GM21825 (cell line): ENCODE measurements at regions not wholly inside any gene's neighbourhood (a gene's known extent, or its start where the extent isn't known, plus 50 kb on each side); places are given as distances from the start of the nearest gene placed in this dataset.

ENCODE experiments used
- ATAC-seq: cut with Tn5 transposase; IDR thresholded peaks from one replicate; pipeline ENCODE4 v1.9.1; 2021; ENCODE audit warnings: mild to moderate bottlenecking, moderate library complexity; ENCODE audit not compliant: unreplicated experiment

DNA sequence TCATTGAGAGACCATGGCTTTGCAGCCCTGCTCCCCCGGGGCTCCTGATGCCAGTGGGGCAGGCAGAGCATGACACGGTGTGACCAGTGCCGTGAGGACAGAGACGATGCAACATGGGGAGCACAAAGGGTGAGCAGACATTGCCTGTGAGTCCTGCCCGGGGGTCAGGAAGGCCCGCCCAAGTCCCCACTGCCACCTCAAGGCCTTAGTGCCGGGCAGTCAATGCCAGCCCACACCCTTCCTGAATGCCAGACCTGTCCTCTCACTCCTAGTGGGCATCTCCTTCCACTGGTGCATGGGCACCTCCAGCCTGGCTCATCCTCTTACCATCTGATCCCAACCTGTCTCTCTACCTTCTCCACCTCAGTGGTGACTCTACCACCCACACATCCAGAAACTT lies 157.9 kb upstream of the ZMIZ1 start:
- no peak for ATAC-seq

- no peak for ATAC-seq
Measured at GRCh38 chr10:78911533-78912340, 157.0 kb upstream of the ZMIZ1 start.

GRCh38 chr10:78912361-78913218 lies 156.2 kb upstream of the ZMIZ1 start:
- no peak for ATAC-seq

DNA sequence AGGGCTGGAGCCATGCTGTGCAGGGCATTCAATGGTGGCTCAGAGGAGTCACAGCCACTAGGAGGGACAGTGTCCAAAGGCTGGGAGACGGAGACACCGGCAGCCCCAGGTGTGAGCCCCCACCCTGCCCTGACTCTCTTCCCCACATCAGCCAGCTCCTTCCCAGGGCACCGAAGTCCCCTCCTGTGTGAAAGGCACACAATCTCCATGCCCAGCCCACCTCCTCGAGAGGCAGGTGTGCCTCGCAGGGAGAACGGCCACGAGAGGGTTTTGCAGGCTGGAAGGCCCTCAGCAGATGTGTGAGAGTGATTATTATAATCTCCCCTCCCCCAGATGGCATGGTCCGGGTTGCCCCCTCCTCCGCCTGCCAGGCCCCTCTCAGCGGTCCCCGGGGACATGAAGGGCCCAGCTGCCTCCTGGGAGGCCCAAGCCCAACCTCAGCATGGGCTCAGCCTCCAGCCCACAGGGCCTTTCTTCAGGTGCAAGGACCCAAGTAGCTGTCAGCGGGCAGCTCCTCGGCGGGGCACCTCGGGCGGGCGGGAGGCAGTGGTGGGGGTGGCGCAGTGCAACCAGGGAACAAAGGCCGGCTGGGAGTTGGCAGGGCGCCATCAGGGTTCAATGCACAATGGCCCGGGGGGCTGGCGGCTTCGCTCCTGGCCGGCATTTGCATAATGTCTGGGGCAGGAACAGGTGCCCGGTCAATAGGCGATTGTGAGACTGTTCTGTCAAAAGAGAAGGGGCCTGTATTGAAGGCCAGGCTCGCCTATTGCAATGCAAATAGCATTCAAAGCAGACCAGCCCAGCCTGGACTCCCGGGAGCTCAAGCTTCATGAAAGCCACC lies 155.3 kb upstream of the ZMIZ1 start:
- no peak for ATAC-seq

DNA sequence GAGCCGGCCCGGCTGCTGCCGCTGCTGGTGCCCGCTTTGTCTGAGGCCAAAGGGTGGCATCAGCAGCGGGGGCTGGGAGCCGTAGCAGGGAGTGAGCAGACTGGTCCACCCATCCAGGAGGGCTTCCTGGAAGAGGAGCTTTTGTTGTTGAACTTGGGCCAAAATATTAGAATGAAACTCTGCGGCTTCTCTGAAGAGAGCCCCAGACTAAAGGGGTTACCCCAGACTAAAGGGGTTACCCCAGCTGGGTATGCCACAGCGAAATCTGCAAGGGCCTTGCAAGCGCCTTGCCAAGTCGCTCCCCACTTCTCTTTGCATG lies 154.7 kb upstream of the ZMIZ1 start:
- ATAC-seq = no peak

GRCh38 chr10:78914502-78915189 lies 154.1 kb upstream of the ZMIZ1 start:
- no peak for ATAC-seq

DNA sequence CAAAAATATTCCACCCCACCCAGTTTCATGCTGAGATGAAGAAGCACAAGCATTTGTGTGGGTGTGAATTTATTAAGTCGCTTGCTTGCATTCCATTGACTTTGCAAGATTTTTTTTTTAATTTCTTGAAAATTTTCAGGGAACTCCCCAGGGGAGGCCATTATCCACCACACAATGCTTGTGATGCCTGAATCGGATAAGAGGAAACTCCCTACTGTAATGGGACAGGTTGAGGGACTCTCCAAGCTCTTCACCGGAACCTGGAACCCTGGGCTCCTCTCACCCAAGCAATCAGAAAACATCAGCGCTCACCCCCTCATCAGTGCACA lies 153.6 kb upstream of the ZMIZ1 start:
- no peak for ATAC-seq

DNA sequence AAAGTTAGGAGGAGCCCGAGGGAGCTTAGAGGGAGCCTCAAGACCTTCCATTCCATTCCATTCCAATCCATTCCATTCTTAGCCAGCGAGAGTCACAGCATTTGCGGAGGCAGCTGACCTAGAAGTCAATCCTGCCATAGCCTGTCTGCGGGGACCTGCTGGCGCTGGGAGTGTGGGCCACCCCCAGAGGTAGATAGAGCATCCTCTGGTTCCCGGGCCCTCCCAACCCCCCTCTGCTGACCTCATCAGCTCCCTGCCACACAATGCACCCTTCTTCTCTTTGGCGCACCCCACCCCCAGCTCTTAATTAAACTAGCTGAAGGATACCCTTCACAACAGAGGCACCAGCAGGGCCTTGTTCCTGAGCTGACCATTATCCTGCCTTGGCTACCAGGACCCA lies 152.5 kb upstream of the ZMIZ1 start:
- ATAC-seq = no peak

DNA sequence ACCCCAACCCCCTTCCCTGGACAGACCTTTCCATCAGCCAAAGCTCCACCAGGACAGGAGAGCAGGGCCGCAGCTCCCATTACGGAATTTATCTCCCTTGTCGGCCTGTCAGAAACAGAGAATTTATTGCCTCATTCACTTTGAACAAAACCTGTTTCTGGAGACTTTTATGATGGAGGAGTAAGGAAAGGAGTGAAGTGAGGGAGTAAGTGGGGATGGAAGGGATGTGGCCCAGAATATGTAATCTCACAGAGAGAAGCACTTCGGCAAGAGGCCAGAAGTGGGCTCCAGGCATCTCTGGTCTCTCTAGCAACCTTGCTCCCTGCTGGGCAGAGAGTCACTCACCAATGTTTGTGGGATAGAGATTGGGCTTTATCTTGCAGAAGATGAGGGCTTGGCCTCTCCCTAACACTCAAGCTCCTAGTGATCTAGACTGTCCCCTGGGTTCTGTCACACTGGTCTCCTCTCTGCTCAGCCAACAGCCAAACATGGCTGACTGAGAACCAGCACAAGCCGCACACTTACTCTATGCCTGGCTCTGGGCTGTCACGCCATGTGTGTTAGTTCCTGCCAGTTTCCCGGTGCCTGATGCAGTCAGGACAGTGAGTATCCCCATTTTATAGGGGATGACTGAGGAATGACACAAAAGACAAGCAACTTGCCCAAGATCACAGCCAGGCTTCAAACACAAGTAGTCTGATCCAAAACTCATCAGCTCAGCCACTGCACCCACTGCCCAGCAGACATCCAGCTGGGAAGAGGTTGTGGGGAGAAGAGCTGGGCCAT lies 149.4 kb upstream of the ZMIZ1 start:
- ATAC-seq = no peak

GRCh38 chr10:78920011-78920410 lies 148.8 kb upstream of the ZMIZ1 start:
- no peak for ATAC-seq

DNA sequence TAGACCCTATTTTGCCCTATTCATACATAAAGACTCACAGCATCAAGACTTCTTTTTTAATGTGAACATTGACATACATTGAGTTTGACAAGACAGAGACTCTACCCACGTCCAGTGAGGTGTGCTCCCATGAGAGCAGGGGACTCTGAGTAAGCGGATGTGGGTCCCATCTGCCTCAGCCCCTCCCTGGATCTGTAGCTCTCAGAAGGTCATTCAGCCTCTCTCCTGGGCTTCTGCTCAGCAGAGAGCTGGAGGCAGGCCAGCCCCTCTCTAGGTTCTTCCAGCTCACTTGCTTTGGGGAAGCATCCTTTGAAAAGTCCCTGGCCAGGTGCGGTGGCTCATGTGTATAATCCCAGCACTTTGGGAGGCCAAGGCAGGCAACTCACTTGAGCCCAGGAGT lies 146.9 kb upstream of the ZMIZ1 start:
- no peak for ATAC-seq

- ATAC-seq = no peak
Measured at GRCh38 chr10:78923647-78924318, 145.0 kb upstream of the ZMIZ1 start.

GRCh38 chr10:78924319-78925003 lies 144.3 kb upstream of the ZMIZ1 start:
- ATAC-seq = no peak

DNA sequence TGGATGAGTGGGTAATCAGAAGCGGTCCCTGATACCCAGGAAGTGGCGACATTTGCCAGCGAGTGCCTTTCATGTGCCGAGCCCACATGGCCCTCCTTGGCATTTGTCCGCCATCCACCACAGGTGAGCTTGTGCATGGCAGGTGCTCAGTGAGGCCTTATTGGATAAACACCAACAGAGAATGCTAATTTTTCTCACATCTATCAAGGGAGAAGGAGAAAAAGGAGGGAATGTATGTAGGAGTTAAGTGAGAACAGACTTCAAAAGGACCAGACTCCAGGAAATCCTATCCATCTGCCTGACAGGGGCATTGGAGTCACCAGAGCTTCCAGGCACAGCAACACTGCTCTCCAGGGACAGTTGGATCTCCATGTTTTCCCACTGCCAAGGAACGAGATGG lies 143.5 kb upstream of the ZMIZ1 start:
- no peak for ATAC-seq

DNA sequence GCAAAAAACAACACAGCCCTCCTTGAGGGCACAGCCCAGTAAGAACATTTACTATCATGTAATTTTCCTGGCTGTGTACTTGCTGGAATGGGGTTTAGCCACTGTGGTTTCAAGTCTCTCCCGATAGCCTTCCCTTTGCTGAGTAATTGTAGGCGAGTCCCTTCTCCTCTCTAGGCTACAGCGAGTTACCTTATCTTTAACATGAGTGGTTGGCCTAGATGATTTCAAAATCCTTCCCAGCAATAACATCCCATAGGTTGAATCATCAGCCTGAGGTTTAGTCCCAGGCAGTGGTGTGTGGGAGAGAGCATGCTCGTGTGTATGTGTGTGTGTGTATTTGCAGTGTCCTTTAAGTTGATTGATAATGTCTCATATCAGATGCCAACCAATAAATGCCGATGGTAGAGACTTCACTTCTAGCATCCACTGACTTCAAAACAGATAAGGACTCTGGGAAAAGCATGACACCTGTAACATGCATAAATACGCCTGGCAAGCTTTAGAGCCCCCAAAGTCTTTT lies 142.9 kb upstream of the ZMIZ1 start:
- ATAC-seq = no peak

DNA sequence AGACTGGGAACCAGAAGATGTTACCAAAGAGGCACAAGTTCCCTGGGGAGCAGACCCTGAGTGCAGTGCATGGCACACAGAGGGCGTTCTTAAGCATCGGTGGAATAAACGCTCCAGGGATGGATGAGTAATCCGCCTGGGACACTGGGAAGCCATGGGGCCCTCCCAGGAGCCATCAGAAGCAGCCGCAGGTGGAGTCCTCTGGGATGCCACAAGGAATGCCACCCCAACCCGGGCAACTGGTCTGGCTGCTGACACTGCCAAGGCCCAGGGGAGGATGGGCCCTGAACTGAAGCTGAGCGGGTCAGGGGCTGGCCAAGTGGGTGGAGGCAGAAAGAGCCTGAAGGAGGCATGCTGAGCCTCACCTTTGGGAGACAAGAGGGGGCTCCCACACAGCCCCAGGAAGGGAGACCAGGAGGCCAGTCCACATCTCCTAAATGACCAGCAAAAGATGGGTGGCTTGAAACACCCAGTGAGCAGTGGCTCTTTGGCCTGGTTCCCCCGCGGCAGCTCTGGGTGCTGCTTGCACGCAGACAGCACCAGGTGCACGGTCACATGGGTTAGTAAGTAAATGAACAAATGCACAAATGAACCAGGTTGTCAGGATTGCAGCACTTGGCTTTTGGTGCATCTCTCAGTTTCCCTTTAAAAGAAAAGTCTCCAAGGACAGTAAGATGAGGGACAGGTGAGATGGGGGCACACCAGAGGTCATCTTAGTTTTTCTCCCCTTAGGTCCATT lies 141.3 kb upstream of the ZMIZ1 start:
- no peak for ATAC-seq

DNA sequence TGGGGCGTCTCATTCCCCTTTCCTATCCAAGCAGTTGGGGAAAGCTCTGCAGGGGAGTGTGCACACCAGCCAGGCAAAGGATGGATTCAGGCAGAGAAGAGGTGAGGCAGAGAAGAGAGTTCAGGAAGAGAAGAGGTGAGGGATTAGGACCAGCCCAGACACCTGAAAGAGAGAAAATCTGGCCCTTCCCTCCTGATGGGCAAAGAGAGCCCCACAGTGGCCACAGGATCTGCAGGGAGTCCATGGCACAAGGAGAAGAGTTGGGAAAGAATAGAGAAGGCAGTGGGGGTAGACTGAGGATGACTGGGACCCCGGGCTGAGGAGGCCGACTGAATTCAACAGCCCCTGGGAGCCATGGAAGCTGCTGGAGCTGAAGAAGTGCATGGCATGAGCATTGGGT lies 140.4 kb upstream of the ZMIZ1 start:
- ATAC-seq = no peak

- no peak for ATAC-seq
Measured at GRCh38 chr10:78929541-78929940, 139.2 kb upstream of the ZMIZ1 start.
